ENCODE measurements at regions not wholly inside any gene's neighbourhood (a gene's known extent, or its start where the extent isn't known, plus 50 kb on each side); places are given as distances from the start of the nearest gene placed in this dataset.

DNA sequence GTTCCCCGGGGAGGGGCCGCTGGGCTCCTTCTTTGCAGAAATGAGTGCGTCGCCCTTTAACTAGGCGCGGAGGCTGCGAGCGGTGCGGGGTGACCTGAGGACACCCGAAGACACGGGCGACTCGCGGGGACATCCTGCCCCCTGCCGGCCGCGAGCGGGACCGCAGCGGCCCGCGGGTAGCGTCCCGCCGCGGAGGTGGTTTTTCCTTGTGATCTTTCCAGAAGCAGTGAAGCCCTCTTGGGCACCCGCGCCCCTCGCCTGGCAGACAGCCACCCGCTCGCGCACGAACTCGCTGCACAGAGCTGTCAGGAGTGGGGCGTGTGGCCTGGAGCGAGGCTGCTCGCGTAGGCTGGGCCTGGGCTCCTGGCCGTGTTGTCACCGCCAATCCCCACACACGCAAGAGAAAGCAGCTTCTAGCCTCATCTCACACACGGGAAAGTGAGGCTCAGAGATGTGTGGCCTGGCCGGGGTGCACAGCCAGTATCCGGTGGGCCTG is 67.2 kb downstream of the DIO3 start (continued):
- TF ChIP-seq ZNF318 (IDR thresholded peaks at IDR 0.05; ENCODE audit: borderline replicate concordance in 1 of 2, low read depth in 1 of 2) = no peak
- TF ChIP-seq HDAC3 (IDR thresholded peaks at IDR 0.05; ENCODE audit: borderline replicate concordance, partially characterized antibody) = no peak
- TF ChIP-seq STAT6 (CRISPR knock-in tag; IDR thresholded peaks at IDR 0.05) = no peak
- TF ChIP-seq EP400 (IDR thresholded peaks at IDR 0.05) = no peak
- peak; percentile 37; the same call in 1 of the 2 replicates for TF ChIP-seq CREM (IDR thresholded peaks at IDR 0.05; ENCODE audit: low read depth)
- 0 out of 2 replicates have a peak, but pooled peaks have one; percentile 21 for TF ChIP-seq HDAC8 (tag; IDR thresholded peaks at IDR 0.05)
- no peak for TF ChIP-seq DACH1 (IDR thresholded peaks at IDR 0.05; ENCODE audit: partially characterized antibody)
- peak; percentile 36; the same call in 1 of the 2 replicates for TF ChIP-seq CTBP1 (IDR thresholded peaks at IDR 0.05; ENCODE audit: borderline replicate concordance)
- TF ChIP-seq RCOR1 (IDR thresholded peaks at IDR 0.05; ENCODE audit: borderline replicate concordance in 1 of 2, low read depth in 2 of 2, low read length in 2 of 2) = peak in 1 of 2 experiments; percentile 21; a peak in 1 of 4 replicates
- TF ChIP-seq NR1H2 (CRISPR knock-in tag; IDR thresholded peaks at IDR 0.05) = no peak
- TF ChIP-seq SMAD4 (CRISPR knock-in tag; conservative IDR thresholded peaks at IDR 0.05) = peak; percentile 72
- no peak for TF ChIP-seq ZNF551 (CRISPR knock-in tag; IDR thresholded peaks at IDR 0.05)
- no peak for TF ChIP-seq ZNF239 (CRISPR knock-in tag; IDR thresholded peaks at IDR 0.05)
- TF ChIP-seq ZNF134 (CRISPR knock-in tag; conservative IDR thresholded peaks at IDR 0.05) = no peak
- no peak for TF ChIP-seq PCBP1 (IDR thresholded peaks at IDR 0.05; ENCODE audit: low read depth, low read length, poor library complexity, severe bottlenecking)
- no peak for TF ChIP-seq ZNF232 (CRISPR knock-in tag; IDR thresholded peaks at IDR 0.05)
- no peak for TF ChIP-seq ZKSCAN3 (CRISPR knock-in tag; IDR thresholded peaks at IDR 0.05)
- no peak for TF ChIP-seq MAFG (tag; conservative IDR thresholded peaks at IDR 0.05)
- TF ChIP-seq TCF15 (CRISPR knock-in tag; IDR thresholded peaks at IDR 0.05) = no peak

Data from K562 (cell line).